ENCODE measurements at regions not wholly inside any gene's neighbourhood (a gene's known extent, or its start where the extent isn't known, plus 50 kb on each side); places are given as distances from the start of the nearest gene placed in this dataset.

DNA sequence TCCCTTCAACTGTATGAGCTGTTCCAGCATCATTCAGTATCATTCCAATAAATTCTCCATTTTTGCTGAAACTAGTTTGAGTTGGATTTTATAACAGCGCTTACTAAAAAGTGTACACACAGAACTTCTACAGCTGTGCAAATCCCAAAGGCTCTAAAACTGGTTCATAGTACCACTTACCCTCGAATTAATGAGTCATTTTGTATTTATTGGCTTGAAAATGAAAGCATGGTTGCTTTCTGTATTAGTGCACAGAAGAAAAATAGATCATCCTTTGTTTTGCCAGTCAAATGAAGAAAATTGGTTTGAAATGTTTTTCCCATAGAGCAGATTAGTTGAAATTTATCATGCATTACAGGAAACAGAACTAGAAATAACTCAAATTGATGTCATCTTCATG is 268.3 kb upstream of the CPNE8 start:
- no peak for DNase-seq (ENCODE audit: low read depth)

GRCh38 chr12:39165338-39165737 is 259.9 kb upstream of the CPNE8 start:
- no peak for DNase-seq (ENCODE audit: low read depth)
- TF ChIP-seq CTCF (conservative IDR thresholded peaks at IDR 0.05; ENCODE audit: low read depth, low read length), result no peak
- no peak overlapping the region for H3K4me3 ChIP-seq (ENCODE audit: low read depth, low read length)

More for the DNA sequence above, 268.3 kb upstream of the CPNE8 start:
- TF ChIP-seq CTCF (conservative IDR thresholded peaks at IDR 0.05; ENCODE audit: low read depth, low read length), result no peak
- no peak overlapping the region for H3K4me3 ChIP-seq (ENCODE audit: low read depth, low read length)

GRCh38 chr12:39161465-39162085 is 256.2 kb upstream of the CPNE8 start:
- TF ChIP-seq CTCF (conservative IDR thresholded peaks at IDR 0.05; ENCODE audit: low read depth, low read length), result no peak
- DNase-seq (ENCODE audit: low read depth), result no peak
- H3K4me3 ChIP-seq (ENCODE audit: low read depth, low read length), result no peak overlapping the region

DNA sequence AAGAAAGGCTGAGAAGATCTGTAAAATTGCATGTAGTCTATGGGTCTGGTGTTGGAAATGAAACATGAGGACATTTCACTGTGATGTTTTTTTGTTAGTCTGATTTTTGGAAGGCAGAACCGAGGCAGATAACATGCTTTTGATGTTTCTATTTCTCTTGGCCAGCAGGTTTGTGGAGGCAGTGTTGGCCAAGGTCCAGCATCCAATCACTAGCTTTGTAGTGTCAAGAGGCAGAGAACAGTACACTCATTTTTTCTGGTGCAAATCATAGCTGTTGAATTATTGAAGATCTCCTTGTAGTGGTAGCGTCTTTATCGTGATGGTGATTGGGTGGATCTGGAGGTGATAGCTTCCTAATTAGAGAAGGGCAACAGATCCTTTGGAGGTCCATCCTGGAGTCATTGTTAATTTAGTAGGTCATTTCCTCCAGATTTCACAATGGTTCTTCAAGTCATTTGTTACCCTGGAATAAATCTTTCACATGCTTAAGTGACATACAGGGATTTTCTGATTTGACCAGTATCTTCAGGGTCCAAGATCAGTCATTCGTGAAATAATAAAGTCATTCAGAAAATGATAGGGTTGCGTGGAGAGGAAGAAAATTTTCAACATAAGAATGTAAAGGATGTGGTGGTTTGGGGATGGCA is 252.4 kb upstream of the CPNE8 start:
- no peak for DNase-seq (ENCODE audit: low read depth)
- TF ChIP-seq CTCF (conservative IDR thresholded peaks at IDR 0.05; ENCODE audit: low read depth, low read length), result no peak
- H3K4me3 ChIP-seq (ENCODE audit: low read depth, low read length), result no peak overlapping the region

- no peak for DNase-seq (ENCODE audit: low read depth)
- TF ChIP-seq CTCF (conservative IDR thresholded peaks at IDR 0.05; ENCODE audit: low read depth, low read length), result peak; percentile 56
- peak overlapping the region; percentile 60 for H3K4me3 ChIP-seq (ENCODE audit: low read depth, low read length)
These were observed 240.0 kb upstream of the CPNE8 start for GRCh38 chr12:39145175-39145999.

DNA sequence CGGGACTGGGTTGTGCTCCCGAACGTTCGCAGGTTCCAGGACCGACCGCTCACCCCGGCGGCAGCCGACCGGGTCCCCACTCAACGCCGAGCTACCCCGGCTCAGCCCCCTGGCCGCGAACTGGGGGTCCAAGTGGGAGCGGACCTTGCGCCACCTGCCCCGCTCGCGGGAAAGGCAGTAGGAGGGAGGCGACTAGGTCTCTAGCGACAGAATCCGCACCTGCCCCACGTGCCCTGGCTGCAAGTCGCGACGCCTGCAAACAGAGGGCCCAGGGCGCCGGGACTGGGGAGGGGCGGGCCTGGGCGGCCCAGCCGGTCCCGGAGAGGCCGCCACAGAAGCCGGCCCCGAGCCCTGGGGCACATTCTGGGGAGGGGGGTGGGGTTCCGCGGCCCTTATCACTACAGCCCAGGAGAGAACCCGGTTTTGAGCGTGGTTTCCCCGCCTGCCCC is 239.2 kb upstream of the CPNE8 start:
- DNase-seq (ENCODE audit: low read depth), result no peak
- peak overlapping the region; percentile 60 for H3K4me3 ChIP-seq (ENCODE audit: low read depth, low read length)
- no peak for TF ChIP-seq CTCF (conservative IDR thresholded peaks at IDR 0.05; ENCODE audit: low read depth, low read length)

Data from epithelial cell of proximal tubule (primary cell).